ENCODE measurements at regions not wholly inside any gene's neighbourhood (a gene's known extent, or its start where the extent isn't known, plus 50 kb on each side); places are given as distances from the start of the nearest gene placed in this dataset.

DNA sequence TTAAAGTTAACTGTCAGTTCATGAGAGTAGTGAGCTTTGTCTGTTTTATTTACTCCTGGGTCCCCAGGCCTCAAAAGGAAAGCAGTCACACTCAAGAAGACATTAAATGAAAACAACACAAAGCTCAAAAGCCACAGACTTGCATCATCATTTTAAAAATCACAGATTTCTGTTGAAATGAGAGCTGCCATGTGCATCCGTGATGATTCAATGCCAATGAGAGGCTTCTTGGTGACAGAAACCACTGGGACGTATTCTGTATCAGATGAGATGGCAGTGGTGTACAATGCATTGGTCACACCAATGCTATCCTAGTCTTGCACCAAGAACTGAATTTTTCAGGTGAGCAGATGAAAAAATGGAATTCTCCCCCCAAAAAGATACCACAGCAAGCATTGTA, 204.8 kb downstream of the ANAPC1 start:
- no peak for DNase-seq

DNA sequence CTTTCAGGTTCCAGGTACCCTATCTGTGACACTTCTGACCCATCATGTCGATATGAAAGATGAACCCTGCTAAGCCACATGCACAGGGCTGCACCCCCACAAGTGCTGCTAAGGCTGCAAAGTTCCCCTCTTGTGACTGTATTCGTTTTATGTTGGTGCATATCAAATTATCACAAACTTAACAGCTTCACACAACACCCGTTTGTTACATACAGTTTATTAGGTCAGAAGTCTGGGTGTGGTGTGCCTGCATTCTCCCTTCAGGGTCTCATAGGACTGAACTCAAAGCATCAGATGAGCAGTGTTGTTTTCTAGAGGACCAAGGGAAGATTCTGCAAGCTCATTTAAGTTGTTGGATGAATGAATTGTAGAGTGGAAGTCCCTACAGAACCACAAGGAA, 199.4 kb downstream of the ANAPC1 start:
- no peak for DNase-seq

DNA sequence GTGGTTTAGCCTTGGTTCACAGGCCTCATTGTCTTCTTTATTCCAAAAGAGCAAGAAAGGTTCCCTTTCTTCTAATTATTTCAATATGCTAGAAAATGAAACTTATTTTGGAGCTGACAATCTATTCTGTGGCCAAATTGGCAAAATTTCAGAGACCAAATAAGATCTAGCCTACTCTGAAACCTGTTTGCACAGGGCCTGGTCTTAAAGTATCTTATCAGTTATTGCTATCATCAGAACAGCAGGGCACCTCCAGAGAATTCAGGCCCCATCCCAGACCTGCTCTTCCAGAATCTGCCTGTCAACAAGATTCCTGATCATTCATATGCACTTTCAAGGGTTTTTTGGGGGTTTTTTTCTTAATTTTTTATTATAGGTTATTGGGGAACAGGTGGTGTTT, 198.7 kb downstream of the ANAPC1 start:
- DNase-seq = no peak

DNA sequence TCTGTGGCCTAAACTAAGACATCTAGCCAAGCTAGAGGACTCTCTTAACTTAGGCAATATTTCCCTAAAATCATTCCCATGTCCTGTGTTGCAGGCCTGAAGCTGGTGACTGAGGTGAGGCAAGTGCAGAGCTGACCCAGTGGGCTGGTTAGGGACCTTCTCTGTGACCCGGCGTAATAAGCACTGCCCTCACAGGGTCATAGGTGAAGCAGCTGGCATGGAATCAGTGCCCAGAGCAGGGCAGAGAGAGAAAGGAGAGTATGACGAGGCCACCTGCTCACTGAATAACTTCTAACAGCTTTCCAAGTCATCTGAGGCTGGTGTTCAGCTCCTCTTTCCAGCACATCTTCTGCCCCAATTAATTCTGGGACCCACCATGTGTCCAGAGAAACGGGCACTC, 197.0 kb downstream of the ANAPC1 start:
- DNase-seq = no peak

DNA sequence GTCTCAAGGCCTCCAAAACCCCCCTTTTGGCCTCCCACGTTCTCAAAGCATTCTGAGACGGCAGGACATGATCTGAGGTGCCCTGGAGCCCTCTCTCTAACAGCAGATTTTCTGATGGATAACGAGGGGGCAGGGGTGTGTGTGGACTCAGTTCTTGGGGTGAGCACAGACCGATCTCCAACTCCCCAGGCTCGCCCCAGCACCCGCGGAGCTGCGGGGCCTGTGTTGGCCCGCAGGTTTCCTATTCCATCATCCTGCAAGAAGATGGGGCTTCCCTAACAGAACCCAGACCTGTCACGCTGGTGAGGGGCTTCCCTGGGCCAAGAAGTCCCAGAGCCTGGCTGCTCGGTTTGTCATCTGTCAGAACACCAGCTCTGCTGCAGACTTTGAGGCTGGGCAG, 196.1 kb downstream of the ANAPC1 start:
- DNase-seq = no peak

DNA sequence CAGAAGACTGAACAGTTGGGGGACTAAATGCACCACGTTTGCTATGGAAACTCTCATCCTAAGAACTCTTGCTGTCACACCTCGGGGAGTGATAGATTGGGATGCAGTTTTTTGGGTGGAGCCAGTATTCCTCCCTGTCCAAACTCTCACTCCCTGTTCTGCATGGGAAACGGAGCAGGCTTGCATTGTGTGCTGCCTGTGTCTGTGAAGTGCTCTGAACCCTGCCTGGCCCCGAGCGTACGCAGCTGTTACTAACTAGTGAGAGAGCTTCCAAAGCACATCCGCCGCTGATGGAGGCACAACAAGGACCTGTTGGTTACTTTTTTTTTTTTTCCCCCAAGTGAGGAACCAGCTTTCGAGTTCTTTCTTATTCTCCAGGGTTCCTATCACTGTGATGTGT, 195.5 kb downstream of the ANAPC1 start:
- no peak for DNase-seq

DNA sequence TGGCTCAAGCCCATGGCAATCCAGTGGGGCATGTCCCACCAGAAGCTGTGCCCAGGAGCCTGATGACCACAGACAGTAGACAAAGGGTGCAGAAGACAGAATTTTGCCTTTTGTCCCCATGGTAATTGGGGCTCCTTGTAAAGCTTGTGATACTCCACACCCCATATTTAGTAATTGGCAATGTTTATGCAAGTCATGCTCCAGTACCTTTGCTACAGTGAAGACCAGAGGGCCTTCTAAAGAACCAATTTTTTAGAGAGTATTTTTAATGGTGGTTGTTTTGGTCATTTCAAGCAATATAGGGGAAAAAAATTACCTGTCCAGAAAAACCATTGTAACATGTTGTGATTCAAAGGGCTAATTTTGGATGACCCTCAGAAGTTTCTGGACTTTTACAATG, 194.8 kb downstream of the ANAPC1 start:
- no peak for DNase-seq

DNA sequence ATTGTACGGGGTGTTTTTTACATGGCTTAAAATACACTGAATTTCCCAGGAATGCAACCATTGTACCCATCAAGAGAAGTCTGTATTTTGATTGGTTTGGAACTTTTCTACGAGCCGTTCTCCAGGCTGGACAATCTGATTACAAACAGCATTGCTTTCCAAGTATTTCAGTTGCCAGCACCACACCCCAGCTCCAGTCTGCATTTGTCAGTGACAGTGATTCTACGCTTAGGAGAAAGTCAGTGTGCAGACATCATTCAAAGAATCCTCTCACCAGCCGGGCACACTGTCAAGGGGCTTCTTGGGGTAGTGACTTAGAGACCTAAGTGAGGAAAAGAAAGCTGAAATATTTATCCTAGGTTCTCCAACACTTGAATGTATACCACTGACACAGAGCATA, 194.1 kb downstream of the ANAPC1 start:
- no peak for DNase-seq

DNA sequence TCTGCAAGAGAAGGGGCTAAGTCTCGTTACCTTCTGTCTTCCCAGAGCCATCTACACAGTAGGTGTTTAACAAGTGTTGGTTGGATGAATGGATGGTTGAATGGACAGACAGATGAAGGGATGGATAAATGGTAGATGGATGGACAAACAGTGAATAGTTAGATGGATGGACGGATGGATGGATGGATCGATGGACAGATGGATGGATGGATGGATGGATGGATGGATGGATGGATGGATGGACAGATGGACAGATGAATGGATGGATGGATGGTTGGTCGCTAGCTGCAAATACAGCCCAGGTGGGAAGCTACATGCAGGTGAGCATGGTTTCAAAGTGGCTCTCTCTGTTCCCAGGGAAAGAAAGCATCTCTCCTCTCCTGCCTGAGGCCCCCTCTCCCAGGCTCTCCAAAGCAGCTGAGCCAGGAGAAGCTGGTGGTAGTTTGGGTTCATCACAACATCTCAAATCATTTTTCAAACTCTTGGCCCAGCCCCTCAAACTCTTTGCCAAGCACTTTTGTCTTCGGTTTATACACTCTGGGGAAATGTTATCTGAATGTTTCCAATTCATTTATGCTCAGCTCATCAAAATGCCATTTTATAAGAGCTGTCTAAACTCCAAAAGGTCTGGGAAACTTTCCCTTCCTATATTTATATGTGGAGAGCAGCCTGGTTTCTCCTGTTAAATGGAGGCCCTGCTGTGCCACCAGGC, 192.7 kb downstream of the ANAPC1 start:
- no peak for DNase-seq

DNA sequence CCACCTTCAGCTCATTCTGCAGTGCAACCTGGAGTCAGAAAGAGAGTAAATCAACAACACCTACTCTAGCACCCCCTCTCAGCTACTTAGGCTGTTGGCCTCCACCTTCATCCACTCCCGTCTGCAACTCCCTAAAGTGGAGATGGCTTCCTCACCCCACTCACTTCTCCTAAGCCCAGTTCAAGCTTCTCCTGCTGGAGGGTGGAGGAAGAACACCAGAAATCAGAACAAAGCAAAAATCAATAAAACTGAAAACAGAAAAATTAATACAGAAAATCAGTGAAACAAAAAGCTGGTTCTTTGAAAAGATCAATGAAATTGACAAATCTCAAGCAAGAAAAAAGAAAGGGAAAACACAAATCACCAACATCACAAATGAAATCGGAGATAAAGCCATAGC, 191.7 kb downstream of the ANAPC1 start:
- DNase-seq = no peak

DNA sequence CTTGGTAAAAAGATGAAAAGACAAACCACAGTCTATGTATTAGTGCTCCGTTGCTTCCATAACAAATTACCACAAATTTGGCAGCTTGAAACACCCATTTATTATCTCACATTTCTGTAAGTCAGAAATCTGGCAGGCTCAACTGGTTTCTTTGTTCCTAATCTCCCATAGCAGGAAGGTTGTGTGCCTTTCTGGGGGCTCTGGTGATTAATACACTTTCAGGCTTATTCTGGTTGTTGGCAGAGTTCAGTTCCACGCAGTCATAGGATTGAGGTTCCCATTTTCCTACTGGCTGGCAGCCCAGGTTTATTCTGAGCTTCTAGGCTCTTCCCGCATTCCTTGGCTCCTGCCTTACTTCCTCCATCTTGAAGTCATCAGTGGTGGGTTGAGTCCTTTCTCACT, 189.3 kb downstream of the ANAPC1 start:
- DNase-seq = no peak

DNA sequence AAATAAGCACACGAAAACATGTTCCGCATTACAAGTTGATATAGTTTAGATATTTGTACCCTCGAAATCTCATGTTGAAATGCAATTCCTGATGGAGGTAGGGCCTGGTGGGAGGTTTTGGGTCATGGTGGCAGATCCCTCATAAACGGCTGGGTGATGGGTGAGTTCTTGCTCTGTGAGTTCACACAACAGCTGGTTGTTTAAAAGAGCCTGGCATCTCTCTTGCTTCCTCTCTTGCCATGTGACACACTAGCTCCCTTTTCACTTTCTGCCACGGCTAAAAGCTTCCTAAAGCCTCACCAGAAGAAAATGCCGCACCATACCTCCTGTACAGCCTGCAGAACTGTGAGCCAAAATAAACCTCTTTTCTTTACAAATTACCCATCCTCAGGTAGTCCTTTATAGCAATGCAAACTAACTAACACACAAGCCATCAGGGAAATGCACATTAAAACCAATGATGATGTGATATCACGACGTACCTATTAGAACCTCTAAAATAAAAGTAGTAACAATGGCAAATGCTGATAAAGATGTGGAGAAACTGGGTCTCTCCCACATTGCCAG, 188.5 kb downstream of the ANAPC1 start:
- DNase-seq = no peak

DNA sequence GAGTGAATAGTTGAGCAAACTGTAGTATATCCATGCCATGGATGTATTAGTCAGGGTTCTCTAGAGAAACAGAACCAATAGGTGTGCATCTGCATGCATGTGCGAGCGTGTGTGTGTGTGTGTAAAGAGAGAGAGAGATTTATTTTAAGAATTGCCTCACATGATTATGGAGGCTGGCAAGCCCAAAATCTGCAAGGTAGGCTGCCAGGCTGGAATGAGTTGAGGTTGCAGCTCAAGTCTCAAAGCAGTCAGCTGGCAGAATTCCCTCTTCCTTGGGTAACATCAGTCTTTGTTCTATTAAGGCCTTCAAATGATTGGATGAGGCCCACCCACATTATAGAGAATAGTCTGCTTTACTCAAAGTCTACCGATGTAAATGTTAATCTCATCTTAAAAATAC, 187.8 kb downstream of the ANAPC1 start:
- no peak for DNase-seq

DNA sequence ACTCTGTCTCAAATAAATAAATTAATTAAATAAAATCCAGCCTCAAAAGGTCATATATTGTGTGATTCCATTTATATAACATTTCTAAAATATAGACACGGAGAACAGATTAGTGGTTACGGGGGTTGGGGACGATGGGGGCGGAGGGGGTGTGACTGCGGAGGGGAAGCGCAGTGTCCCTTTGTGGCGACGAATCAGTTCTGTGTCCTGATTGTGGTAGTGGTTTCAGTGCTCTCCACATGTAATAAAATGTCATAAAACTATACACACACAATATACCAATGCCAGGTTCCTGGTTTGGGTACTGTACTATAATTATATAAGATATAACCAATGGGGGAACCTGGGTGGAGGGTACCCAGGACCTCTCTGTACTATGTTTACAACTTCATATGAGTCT, 186.4 kb downstream of the ANAPC1 start:
- DNase-seq = no peak

DNA sequence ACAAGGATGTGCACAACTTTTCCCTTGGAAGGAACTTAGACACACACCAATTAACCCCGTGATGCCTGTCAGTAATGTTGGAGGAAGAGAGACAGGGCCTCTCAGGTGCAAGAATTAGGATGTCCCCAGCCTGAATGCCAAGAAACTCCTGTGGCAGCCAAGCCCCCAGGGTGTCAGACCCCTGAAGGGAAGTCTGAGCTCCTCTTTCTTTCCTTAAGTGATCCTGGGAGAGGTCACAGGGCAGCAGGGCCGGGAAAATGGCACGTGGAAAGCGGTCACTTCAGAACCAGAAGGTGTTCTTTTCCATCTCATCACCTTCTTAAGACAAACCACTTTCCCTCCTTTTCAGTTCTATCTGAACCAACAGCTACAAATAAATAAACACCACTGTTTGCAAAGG, 185.9 kb downstream of the ANAPC1 start:
- no peak for DNase-seq

DNA sequence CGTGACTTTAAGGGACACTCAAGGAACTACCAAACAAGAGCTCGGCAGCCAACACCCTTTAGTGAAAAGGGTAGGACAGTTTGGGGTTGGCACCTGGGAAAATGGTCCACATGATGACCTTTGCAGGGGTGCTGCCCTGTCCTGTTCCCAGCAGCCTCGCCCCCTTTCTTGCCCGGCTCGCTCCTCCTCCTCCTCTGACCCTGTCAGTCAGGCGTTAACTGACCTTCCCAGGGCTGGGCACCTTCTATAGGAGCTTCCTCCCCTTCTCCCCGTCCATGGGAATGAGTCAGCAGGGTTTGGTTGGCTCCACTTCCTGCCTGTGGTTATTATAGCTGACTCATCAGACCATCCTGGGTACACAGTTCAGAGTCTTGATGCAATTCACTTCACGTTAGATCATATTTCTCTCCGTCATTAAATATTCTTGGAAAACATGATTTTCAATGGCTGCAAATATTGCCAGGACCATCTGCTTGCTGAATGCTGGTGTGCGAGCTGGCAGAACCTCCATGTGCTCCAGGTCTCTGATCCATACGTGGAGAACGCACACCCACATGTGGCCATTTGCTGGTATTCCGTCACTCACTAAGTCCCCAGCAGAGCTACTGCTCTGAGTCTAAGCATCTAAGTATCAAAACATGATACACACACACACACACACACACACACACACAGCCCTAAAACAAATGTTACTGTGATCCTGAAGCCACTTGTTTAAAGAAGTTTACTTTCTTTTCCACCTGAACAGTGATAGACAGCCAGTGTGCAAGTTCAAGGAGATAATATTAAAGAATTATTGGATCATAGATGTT, 185.0 kb downstream of the ANAPC1 start:
- peak; percentile 38 for DNase-seq

DNA sequence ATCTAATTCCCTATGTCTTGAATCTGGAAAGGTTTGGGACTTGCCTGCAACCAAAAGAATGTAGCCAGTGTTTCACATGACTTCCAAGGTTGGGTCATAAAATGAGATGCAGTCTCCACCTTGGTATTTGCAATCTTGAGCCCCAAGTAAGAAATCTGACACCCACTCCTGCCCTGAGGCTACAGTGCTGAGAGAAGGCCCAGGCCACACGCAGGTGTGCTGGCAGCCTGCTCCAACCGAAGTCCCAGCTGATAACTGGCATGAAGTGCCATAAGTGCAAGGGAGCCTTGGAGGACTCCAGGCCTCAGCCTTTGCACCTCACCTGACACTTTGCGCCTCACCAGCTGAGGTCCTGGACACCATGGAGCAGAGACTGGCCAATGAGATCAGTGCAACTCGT, 182.7 kb downstream of the ANAPC1 start:
- DNase-seq = no peak

DNA sequence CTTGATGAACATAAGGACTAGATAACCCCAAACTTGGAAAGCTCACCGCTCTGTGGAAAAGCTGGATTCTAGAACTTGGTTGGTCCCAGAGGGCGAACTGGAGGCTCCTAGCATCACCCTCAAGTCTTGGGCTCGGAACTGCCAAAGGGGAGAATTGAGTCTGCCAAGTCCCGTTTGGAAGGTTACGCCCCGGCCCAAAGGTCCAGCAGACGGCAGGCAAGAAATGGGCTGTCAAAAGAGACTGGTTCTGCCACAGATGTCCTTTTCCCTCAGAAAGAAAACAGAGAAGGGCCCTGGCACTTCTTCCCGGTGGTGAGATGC, 182.2 kb downstream of the ANAPC1 start:
- DNase-seq = no peak

DNA sequence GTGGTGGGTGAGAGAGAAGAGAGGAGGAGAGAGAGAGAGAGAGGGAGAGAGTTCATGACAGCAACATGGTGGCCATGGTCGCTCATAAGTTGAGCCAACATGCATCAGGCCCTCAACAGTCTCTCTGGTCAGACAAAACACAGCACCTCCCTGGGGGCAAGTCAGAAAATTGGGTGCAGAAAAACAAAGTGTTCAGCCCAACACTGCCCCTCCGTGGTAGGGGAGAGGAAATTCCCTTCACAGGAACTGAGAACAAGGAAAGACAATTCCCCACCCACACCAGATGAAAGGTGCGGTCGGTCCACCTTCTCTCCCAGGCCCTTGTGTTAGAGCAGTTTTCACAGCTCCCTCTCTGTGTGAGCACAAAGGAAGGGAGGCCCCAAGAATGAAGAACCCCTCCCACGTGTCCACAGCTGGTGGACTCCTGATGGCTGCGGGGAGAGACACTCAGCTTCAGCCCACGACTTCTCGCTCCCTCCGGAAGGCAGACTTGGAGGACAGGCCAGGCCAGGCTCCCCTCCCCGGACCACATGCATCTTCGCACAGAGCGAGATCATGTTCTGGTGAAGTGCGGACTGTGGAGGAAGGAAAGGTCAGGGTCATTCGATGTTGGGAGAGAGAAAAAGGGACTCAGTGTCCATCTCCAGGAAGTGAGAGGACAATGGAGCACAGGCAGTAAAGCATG, 181.7 kb downstream of the ANAPC1 start:
- DNase-seq = no peak

DNA sequence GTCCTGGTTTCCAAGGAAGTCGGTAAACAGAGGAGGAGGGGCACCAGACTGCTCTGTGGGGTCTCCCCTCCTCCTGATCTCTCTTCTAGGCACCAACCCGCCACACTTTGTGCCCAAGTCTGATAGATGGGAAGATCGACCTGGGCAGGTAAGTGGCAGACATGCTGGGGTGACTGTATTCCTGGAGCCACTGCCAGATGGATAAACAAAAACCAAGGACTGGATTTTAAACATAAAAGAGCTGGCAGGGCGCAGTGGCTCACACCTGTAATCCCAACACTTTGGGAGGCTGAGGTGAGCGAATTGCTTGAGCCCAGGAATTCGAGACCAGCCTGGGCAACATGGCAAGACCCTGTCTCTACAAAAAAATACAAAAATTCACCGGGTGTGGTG, 181.2 kb downstream of the ANAPC1 start:
- no peak for DNase-seq

DNA sequence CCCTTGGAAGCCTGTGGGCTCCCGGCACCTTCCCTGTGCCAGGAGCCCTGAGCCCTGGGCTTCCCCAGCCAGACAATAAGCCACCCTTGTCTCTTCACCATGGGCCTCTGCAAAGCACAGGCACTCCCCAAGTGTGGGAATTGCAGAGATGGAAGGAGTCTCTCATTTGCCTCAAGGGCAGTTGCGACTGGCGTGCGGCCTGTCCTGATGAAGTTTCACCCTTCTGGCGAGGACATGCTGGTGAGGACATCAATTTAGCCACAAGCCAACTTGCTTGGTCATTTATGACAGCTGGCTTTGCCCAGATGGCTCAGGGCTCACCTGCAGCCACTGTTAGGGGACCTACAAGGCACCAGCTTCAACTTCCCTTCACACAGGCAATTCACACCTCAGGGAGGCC, 180.2 kb downstream of the ANAPC1 start:
- DNase-seq = no peak

DNA sequence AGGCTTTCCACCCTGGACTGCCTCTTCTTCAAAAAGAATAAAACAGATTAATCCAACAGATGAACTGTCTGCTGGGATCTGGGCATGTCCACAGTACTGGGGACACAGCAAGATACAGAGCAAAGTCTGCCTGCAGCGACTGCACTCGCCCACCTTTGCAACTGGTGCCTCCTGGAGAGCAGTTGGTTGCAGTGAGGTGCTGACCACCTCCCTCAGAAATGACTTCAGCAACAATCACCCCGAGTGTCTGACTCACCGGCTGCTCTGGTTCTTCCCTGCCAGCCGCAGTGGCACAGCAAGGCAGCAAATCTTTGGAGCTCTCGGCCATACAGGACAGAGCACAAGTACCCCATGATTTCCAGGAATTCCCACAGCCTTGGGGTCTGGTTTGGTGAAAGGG, 179.7 kb downstream of the ANAPC1 start:
- DNase-seq = no peak

DNA sequence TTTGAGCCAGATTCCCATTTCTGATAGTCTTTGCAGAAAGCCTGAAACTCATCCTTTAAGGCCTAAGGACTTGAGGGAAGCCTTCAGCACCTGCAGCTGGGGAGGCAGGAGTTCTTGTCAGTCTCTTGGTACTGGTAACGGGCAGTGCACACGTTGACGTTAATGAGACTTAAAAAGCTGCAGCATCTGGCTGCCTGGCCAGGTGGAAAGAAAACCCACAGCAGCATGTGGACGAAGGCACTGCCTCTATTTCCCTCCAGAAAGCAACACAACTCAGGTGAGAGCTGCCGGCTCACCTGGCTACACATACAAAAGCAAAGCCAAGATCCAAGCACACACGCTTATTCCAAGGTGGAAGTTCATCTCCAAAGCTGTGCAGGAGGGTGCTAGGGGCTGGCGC, 178.8 kb downstream of the ANAPC1 start:
- no peak for DNase-seq

DNA sequence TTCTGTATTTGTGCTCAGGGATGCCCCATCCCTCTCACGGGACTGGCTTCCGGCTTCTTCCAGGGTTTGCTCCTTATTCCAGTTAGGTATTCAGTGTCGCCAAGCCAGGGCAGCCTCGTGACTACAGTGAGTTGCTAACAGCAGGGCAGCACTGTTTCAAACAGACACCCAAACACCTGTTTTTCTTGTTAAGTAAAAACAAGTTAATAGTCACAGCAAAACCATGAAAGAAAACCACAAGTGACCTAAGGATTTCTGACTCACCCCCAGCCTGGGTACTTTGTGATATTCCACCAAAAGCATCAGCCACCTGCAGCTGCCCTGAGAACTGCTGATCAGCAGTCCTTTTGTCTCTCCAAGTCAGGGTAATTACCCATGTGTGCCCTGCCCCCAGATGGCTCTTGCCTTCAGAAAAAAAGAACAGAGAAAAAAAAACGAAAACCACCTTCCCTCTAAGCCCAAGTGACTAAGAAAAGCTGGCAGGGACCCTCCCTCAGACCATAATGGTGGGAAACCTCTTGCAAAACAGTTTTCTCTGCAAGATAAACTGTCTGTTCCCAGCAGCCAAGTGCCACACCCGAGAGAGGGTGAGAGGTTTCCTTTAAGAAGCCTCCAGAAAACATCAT, 178.2 kb downstream of the ANAPC1 start:
- peak; percentile 73 for DNase-seq
